ENCODE measurements at regions not wholly inside any gene's neighbourhood (a gene's known extent, or its start where the extent isn't known, plus 50 kb on each side); places are given as distances from the start of the nearest gene placed in this dataset.
A peak's percentile ranks its signal among the peaks of the same experiment; 100 is the strongest.

DNA sequence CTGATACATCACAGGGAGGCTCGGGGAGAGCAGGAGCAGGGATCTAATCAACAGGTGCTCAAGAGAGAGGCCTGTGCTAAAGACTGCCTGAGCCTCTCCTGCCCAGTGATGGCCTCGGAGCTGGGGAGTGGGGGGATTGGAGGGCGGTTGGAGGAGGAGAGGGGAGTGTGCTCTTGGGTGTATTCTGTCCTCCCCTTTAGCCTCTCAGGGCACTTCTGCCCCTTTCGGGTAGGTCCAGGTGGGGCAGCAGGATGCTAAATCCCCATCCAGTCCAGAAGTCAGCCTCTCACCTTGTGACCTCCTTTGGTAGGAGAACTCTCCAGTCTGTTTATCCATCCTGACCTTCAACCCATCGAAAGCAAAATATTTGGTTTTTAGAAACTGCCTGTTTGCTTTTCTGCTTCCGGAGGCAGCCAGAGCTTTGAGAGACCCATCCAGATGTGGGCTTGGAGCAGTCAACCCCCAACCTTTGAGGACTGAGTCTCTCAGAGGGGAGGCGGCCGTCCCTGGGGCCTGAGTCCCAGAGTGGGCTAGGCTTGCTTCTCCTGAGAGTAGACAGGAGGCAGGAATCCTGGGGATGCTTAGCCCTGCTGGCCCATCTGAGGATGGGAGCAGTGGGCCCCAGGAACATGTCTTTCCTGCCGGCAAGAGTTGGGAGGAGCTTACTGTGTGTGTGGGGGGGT is 105.2 kb upstream of the SYT13 start (continued):
- TF ChIP-seq MYPOP (CRISPR knock-in tag; IDR thresholded peaks at IDR 0.05) (peak; percentile 38; the same call in 1 of the 2 replicates), ZFP91 (CRISPR knock-in tag; IDR thresholded peaks at IDR 0.05; ENCODE audit: borderline replicate concordance) (peak; percentile 32; the same call in 1 of the 2 replicates), SKI (IDR thresholded peaks at IDR 0.05; ENCODE audit: partially characterized antibody) (peak; percentile 23), BRF2 (CRISPR knock-in tag; IDR thresholded peaks at IDR 0.05) (no peak), ZNF264 (CRISPR knock-in tag; IDR thresholded peaks at IDR 0.05) (0 out of 2 replicates have a peak, but pooled peaks have one; percentile 43), PAF1 (CRISPR knock-in tag; IDR thresholded peaks at IDR 0.05) (no peak), SAFB2 (CRISPR knock-in tag; IDR thresholded peaks at IDR 0.05; ENCODE audit: borderline replicate concordance, low read depth) (no peak), SMYD3 (CRISPR knock-in tag; IDR thresholded peaks at IDR 0.05) (no peak), ZNF615 (CRISPR knock-in tag; IDR thresholded peaks at IDR 0.05; ENCODE audit: borderline replicate concordance) (no peak), THAP9 (CRISPR knock-in tag; IDR thresholded peaks at IDR 0.05; ENCODE audit: borderline replicate concordance) (no peak), IRF1 (CRISPR knock-in tag; IDR thresholded peaks at IDR 0.05; ENCODE audit: low read depth) (no peak), ARID2 (CRISPR knock-in tag; IDR thresholded peaks at IDR 0.05; ENCODE audit: borderline replicate concordance) (no peak), ZSCAN22 (CRISPR knock-in tag; IDR thresholded peaks at IDR 0.05) (no peak), FOXC1 (CRISPR knock-in tag; IDR thresholded peaks at IDR 0.05; ENCODE audit: borderline replicate concordance) (0 out of 2 replicates have a peak, but pooled peaks have one; percentile 64), PCBP1 (IDR thresholded peaks at IDR 0.05; ENCODE audit: borderline replicate concordance, low read depth, low read length) (no peak), ARNTL (CRISPR knock-in tag; IDR thresholded peaks at IDR 0.05) (peak; percentile 47; the same call in 1 of the 2 replicates), ZNF253 (CRISPR knock-in tag; IDR thresholded peaks at IDR 0.05; ENCODE audit: borderline replicate concordance) (no peak)
